ENCODE measurements at regions not wholly inside any gene's neighbourhood (a gene's known extent, or its start where the extent isn't known, plus 50 kb on each side); places are given as distances from the start of the nearest gene placed in this dataset.

GRCh38 chr9:27838876-27839275 lies 265.6 kb upstream of the C9orf72 start:
- TF ChIP-seq CTCF (IDR thresholded peaks at IDR 0.05) (no peak), EZH2phosphoT487 (IDR thresholded peaks at IDR 0.05) (no peak), EZH2 (IDR thresholded peaks at IDR 0.05) (no peak)

Data from neural progenitor cell (in vitro differentiated cells).